Stomach (tissue), 8 donors: ENCODE measurements at regions not wholly inside any gene's neighbourhood (a gene's known extent, or its start where the extent isn't known, plus 50 kb on each side); places are given as distances from the start of the nearest gene placed in this dataset.

Experiments
- DNase-seq, 2 donors: peaks; one replicate each; pipeline versions ENCODE4 v3.0.0 to v3.0.0-alpha.2; 2013 to 2019
- H3K27ac ChIP-seq, 5 donors: fragments of 200-600 bp in 4 of 5; sonication (generic) in 4 of 5; one replicate each; pipeline ENCODE4 v1.5.1; 2013 to 2019; ENCODE audit warnings: mild to moderate bottlenecking in 1 of 5, moderate library complexity in 1 of 5
- H3K27me3 ChIP-seq, 3 donors: fragments of 200-600 bp; sonication (generic); one replicate each; pipeline ENCODE4 v1.5.1; 2017 to 2019; ENCODE audit warnings: mixed run types in 1 of 3
- H3K36me3 ChIP-seq, 4 donors: fragments of 200-600 bp; sonication (generic); 1 replicate in 3 of 4; 2 replicates in 1 of 4; pipeline ENCODE4 v1.5.1; 2016 to 2019
- H3K4me1 ChIP-seq, 4 donors: fragments of 200-600 bp; sonication (generic); one replicate each; pipeline ENCODE4 v1.5.1; 2016 to 2019
- H3K4me3 ChIP-seq, 4 donors: fragments of 200-600 bp; sonication (generic) in 3 of 4; one replicate each; pipeline ENCODE4 v1.5.1; 2016 to 2019; ENCODE audit warnings: mild to moderate bottlenecking in 1 of 4
- H3K9me3 ChIP-seq, 4 donors: fragments of 200-600 bp; sonication (generic); one replicate each; pipeline ENCODE4 v1.5.1; 2016 to 2019
- CTCF ChIP-seq, 7 experiments: fragments of 450-650 bp in 4 of 7; fragments of 200-600 bp in 3 of 7; sonication (generic) in 3 of 7; IDR thresholded peaks; one replicate each; pipeline ENCODE4 v1.5.1; 2016 to 2019; ENCODE audit warnings: antibody characterized with exemption in 7 of 7, control low read depth in 2 of 7, mild to moderate bottlenecking in 1 of 7
- EP300 ChIP-seq: sonication (generic); formaldehyde crosslinking; IDR thresholded peaks from one replicate; pipeline ENCODE4 v1.6.1; 2017; ENCODE audit warnings: antibody characterized with exemption
- POLR2A ChIP-seq, 4 donors: fragments of 450-650 bp; IDR thresholded peaks; one replicate each; pipeline ENCODE4 v1.6.1; 2016; ENCODE audit warnings: antibody characterized with exemption in 4 of 4, control low read depth in 2 of 4, mild to moderate bottlenecking in 1 of 4, moderate library complexity in 1 of 4
- POLR2AphosphoS5 ChIP-seq, 3 donors: sonication (generic); formaldehyde crosslinking; IDR thresholded peaks; one replicate each; pipeline ENCODE4 v1.6.1; 2016; ENCODE audit warnings: antibody characterized with exemption in 3 of 3
- WGBS, 5 donors: extraction: QIAGEN DNeasy Blood & Tissue Kit in 3 of 5; methylation state at CpG; one replicate each; pipeline versions ENCODE4 v1.1.5 to v1.1.7; 2013 to 2018; 5-methylcytosine and 5-hydroxymethylcytosine counted together
- intact Hi-C: fragments of 100-400 bp; cut with DNase I; formaldehyde crosslinking; loops from one replicate; pipeline ENCODE4 v1.15.1; 2023; ENCODE audit warnings: low total_unique reads
- donor health status: healthy with polysubstance abuse.
- donor health status: Bipolar disorder and iron deficiency.
- donor health status: healthy.

GRCh38 chr16:11425140-11425539 lies 79.9 kb downstream of the RMI2 start:
- no peaks in the 10 kb centered on the region for H3K27me3 ChIP-seq
- TF ChIP-seq EP300, result no peak
- no peak for TF ChIP-seq POLR2AphosphoS5 (IDR thresholded peaks at IDR 0.05)
- TF ChIP-seq CTCF (IDR thresholded peaks at IDR 0.05), result no peak
- no peak for TF ChIP-seq POLR2A (IDR thresholded peaks at IDR 0.05)
- no peaks in the 10 kb centered on the region for H3K9me3 ChIP-seq
- H3K36me3 ChIP-seq, result no peaks in the 10 kb centered on the region
- no peak for DNase-seq
- WGBS, 5 donors, result 78 to 91% (median 87%) methylated on average over 11 to 14 of the region's 14 CpGs
- H3K4me1 ChIP-seq, result no peaks in the 10 kb centered on the region
- H3K27ac ChIP-seq, result no peak overlapping the region
- H3K4me3 ChIP-seq, result no peak overlapping the region
- intact Hi-C loops, result no loop called here

- H3K4me1 ChIP-seq, result no peaks in the 10 kb centered on the region
- no peak for DNase-seq
- TF ChIP-seq CTCF (IDR thresholded peaks at IDR 0.05) (no peak), POLR2A (IDR thresholded peaks at IDR 0.05) (no peak), POLR2AphosphoS5 (IDR thresholded peaks at IDR 0.05) (no peak), EP300 (no peak)
- H3K4me3 ChIP-seq, result no peak overlapping the region
- H3K27ac ChIP-seq, result no peak overlapping the region
- no peaks in the 10 kb centered on the region for H3K36me3 ChIP-seq
- intact Hi-C loops, result no loop called here
- WGBS, 5 donors, result 56 to 68% (median 64%) methylated on average over 4 of the region's 4 CpGs
- peaks cover 0 to 6% (median 2%) of the 10 kb centered on the region in 4 donors for H3K9me3 ChIP-seq
- H3K27me3 ChIP-seq, result no peaks in the 10 kb centered on the region
Observed at GRCh38 chr16:11428623-11428953, 83.3 kb downstream of the RMI2 start.

- no peaks in the 10 kb centered on the region for H3K4me1 ChIP-seq
- TF ChIP-seq POLR2AphosphoS5 (IDR thresholded peaks at IDR 0.05) (no peak), POLR2A (IDR thresholded peaks at IDR 0.05) (no peak), EP300 (no peak), CTCF (IDR thresholded peaks at IDR 0.05) (no peak)
- WGBS, 5 donors, result 42 to 67% (median 63%) methylated on average over 6 of the region's 6 CpGs
- H3K36me3 ChIP-seq, result no peaks in the 10 kb centered on the region
- DNase-seq, result no peak
- intact Hi-C loops, result no loop called here
- H3K27me3 ChIP-seq, result no peaks in the 10 kb centered on the region
- peaks cover 0 to 6% (median 2%) of the 10 kb centered on the region in 4 donors for H3K9me3 ChIP-seq
- no peak overlapping the region for H3K27ac ChIP-seq
- H3K4me3 ChIP-seq, result no peak overlapping the region
Observed at GRCh38 chr16:11429123-11429522, 83.9 kb downstream of the RMI2 start.

GRCh38 chr16:11429823-11430222 lies 84.6 kb downstream of the RMI2 start:
- peak in 1 of 2 donors; percentile 37 for DNase-seq
- Histone ChIP-seq H3K4me3 (no peak overlapping the region), H3K4me1 (no peaks in the 10 kb centered on the region), H3K36me3 (no peaks in the 10 kb centered on the region), H3K9me3 (peaks cover 0 to 6% (median 2%) of the 10 kb centered on the region in 4 donors), H3K27ac (no peak overlapping the region), H3K27me3 (no peaks in the 10 kb centered on the region)
- 13 to 39% (median 30%) methylated on average over 6 of the region's 6 CpGs for WGBS, 5 donors
- TF ChIP-seq POLR2A (IDR thresholded peaks at IDR 0.05) (no peak), CTCF (IDR thresholded peaks at IDR 0.05) (no peak), EP300 (no peak), POLR2AphosphoS5 (IDR thresholded peaks at IDR 0.05) (no peak)
- intact Hi-C loops, result no loop called here
